A172 (cell line): ENCODE measurements at regions not wholly inside any gene's neighbourhood (a gene's known extent, or its start where the extent isn't known, plus 50 kb on each side); places are given as distances from the start of the nearest gene placed in this dataset.
A peak's percentile ranks its signal among the peaks of the same experiment; 100 is the strongest.
"Not testable (repeated sequence)": the region's sequence is repeated elsewhere in the genome, so short reads cannot be mapped to it uniquely, and the experiment has no call there.

Experiments
- DNase-seq: peaks from one replicate; pipeline ENCODE4 v3.0.0-alpha.2; 2015; ENCODE audit warnings: low spot score

- DNase-seq = peak; percentile 11
These were observed 229.8 kb upstream of the TEX13C start for GRCh38 chrX:125089761-125090445.

GRCh38 chrX:125093852-125094251 lies 225.8 kb upstream of the TEX13C start:
- DNase-seq = no peak

- no peak for DNase-seq
These were observed 224.8 kb upstream of the TEX13C start for GRCh38 chrX:125094901-125095300.

DNA sequence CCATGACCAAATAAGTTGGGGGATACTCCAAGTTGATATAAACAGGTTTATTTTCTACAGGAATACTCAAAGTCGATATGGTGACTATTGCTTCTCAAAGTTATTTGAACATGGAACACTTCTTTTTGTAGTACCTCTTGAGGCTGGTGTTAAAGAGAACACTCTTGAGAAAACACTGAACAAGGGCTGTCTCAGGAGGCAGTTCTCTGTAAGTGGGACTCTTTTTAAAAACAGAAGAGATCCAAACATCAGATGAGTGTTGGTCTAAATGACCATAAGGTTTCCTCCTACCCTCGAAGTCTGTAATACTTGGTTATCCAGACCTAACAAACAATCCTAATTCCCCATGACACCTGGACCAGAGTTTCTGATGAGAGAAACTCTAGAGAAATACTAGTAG lies 223.2 kb upstream of the TEX13C start:
- no peak for DNase-seq

DNA sequence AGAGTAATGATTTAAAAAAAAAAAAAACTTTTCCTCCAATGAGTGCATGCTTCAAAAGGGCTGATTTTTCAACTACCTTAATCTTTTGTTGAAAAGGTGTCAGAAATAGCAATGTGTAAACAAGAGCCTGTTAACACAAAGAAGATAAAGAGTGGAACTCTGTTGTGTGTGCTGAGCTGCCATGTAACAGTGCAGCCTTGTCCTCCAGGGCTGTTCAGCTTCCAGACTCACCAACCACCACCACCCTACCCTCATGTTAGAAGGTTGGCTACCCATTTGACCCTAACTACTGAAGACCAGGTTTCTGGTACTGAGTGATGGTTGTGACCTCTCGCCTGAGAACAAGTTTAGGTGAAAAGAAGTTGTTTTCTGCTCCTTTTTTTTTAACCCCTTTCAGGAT lies 222.8 kb upstream of the TEX13C start:
- no peak for DNase-seq

- no peak for DNase-seq
These were observed 217.5 kb upstream of the TEX13C start for GRCh38 chrX:125101971-125102755.

DNA sequence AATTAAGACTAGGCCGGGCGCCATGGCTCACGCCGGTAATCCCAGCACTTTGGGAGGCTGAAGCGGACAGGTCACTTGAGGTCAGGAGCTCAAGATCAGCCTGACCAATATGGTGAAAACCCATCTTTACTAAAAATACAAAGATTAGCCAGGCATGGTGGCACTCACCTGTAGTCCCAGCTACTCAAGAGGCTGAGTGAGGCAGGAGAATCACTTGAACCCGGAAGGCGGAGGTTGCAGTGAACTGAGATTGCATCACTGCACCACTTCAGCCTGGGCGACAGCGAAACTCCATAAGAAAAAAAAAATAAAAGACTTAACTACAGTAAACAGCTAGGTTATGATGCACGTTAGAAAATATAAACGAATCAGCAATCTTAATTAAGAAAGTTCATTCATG lies 216.0 kb upstream of the TEX13C start:
- DNase-seq = no peak

- DNase-seq = no peak
These were observed 210.8 kb upstream of the TEX13C start for GRCh38 chrX:125108921-125109320.

DNA sequence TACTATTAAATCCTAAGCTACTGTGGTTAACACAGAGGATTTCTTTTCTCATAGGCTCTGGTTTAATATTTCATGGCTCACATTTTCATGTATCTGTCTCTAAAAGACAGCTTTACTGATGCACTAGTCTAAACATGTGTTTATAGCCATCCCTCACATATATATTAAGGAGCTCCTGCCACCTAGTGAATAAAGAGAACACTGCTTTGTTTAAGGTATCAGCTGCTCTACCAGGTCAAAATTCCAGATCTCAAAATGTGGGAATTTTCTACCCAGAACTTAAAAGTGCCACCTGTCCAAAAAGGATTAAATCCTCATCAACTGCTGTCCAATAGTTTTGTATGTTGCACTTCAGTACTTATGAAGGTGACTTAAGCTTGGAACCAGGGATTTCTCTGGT lies 188.5 kb upstream of the TEX13C start:
- no peak for DNase-seq

- no peak for DNase-seq
These were observed 187.4 kb upstream of the TEX13C start for GRCh38 chrX:125132274-125132673.

- DNase-seq = no peak
These were observed 182.2 kb upstream of the TEX13C start for GRCh38 chrX:125137521-125137920.

DNA sequence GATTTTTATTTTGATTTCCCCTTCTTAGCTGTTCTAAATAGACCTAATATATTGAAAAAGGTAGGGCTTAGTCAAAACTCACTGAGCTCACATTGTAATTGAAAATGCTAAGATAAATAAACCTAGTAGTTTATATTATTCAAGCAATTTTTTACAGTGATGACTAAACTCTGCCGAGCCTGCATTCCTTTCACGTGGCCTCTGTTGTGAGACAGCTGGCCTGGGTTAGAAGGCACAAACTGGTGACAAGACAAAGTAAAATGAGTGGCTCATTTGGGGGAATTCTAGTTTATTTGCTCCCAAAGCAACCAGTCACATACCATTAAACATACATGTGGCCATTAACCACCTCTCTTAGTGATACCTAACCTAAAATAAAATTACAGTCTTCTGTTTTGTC lies 169.4 kb upstream of the TEX13C start:
- DNase-seq = peak; percentile 0

DNA sequence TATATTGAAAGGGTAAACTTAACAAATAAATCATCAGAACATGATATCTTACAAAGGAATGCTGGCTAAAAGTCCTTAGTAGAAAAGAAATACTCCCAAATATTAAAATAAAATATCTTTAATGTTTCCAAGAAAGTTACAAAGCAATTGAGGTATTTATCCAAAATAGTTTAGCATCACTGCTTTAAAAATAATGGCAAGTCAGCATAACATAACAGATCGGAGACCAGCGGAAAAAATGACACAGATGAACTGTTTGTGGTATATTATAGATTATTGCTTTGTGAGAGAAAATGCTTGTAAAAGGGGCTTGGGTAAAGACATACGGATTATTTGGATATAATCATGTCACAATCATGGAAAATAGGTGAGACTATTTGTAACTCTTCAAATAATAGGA lies 168.5 kb upstream of the TEX13C start:
- DNase-seq = no peak

GRCh38 chrX:125152011-125152410 lies 167.7 kb upstream of the TEX13C start:
- DNase-seq = no peak

- no peak for DNase-seq
These were observed 166.1 kb upstream of the TEX13C start for GRCh38 chrX:125153621-125154020.

GRCh38 chrX:125154288-125155257 lies 165.1 kb upstream of the TEX13C start:
- peak; percentile 0 for DNase-seq

DNA sequence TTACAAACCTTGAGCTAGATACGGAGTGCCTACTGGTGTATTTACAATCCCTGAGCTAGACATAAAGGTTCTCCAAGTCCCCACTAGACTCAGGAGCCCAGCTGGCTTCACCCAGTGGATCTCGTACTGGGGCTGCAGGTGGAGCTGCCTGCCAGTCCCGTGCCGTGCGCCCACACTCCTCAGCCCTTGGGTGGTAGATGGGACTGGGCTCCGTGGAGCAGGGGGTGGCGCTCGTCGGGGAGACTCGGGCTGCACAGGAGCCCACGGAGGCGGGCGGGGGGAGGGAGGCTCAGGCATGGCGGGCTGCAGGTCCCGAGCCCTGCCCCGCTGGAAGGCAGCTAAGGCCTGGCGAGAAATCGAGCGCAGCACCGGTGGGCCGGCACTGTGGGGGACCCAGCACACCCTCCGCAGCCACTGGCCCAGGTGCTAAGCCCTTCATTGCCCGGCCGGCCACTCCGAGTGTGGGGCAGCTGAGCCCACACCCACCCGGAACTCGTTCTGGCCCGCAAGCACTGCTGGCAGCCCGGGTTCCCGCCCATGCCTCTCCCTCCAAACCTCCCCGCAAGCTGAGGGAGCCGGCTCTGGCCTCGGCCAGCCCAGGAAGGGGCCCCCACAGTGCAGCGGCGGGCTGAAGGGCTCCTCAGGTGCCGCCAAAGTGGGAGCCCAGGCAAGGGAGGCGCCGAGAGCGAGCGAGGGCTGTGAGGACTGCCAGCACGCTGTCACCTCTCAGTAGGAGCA lies 164.2 kb upstream of the TEX13C start:
- DNase-seq = not testable (repeated sequence)

GRCh38 chrX:125170459-125170858 lies 149.2 kb upstream of the TEX13C start:
- DNase-seq = no peak

GRCh38 chrX:125172531-125172930 lies 147.1 kb upstream of the TEX13C start:
- no peak for DNase-seq

DNA sequence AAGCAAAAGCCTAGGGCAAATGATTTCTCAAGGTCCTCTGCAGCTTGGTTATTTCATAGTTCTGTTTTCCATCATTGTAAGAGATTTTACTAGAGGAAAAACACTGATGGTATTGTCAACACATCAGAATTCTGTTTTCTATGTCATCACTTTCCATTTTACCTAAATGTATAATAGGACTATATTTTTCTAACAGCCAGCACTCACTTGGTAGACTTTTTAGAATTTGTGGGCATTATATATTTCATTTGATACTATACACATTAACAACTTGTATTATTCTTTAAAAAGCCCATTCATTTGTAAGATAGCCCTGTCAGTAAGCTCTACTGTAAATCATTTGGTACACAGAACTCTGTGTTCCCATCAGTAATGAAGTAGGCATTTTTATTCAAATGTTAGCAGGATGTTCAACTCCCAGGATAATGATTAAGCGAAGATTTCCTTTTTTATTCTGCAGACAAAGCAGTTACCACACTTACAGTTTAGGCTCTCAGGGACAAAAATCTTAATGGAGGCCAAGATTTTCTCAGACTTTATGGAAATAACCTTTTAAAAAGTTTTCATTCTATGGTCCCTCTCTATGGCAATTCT lies 143.6 kb upstream of the TEX13C start:
- no peak for DNase-seq

DNA sequence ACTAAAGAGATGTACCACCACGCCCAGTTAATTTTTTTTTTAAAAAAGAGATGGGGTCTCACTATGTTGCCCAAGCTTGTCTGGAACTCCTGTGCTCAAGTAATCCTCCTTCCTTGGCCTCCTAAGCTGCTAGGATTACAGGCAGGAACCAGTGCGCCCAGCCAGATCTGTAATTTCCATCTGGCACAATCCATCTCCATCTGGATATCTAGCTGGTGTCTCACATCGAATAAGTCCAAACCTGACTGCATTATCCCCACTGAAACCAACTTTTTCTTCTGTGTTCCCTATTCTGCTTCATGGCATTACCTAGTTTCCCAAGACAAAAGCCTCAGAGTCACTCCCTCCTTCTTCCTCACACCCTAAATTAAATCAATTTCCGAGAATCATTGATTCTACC lies 125.8 kb upstream of the TEX13C start:
- no peak for DNase-seq
